H1 (cell line): ENCODE measurements at regions not wholly inside any gene's neighbourhood (a gene's known extent, or its start where the extent isn't known, plus 50 kb on each side); places are given as distances from the start of the nearest gene placed in this dataset.

Experiments used
- ATF3 ChIP-seq: IDR thresholded peaks from 2 replicates; pipeline ENCODE4 v1.6.1; 2011; ENCODE audit warnings: low read depth, mild to moderate bottlenecking, low read length; ENCODE audit not compliant: insufficient read depth
- BCL11A ChIP-seq, 2 experiments: IDR thresholded peaks; one replicate each; pipeline ENCODE4 v1.6.1; 2011; ENCODE audit warnings: low read depth in 2 of 2, low read length in 2 of 2, mild to moderate bottlenecking in 2 of 2
- CHD2 ChIP-seq: IDR thresholded peaks from 2 replicates; pipeline ENCODE4 v1.6.1; 2012; ENCODE audit warnings: low read length, improper control_type of control experiment
- CTCF ChIP-seq, 3 experiments: IDR thresholded peaks; 1 replicate in 2 of 3; 2 replicates in 1 of 3; pipeline versions ENCODE4 v1.5.1 to v1.6.1; 2011; ENCODE audit warnings: low read length in 3 of 3, mild to moderate bottlenecking in 3 of 3, inconsistent platforms in 2 of 3, low read depth in 1 of 3, moderate library complexity in 1 of 3; ENCODE audit not compliant: insufficient read depth in 1 of 3; ENCODE audit errors: control extremely low read depth in 1 of 3
- JUN ChIP-seq: IDR thresholded peaks from 2 replicates; pipeline ENCODE4 v1.6.1; 2011; ENCODE audit warnings: low read depth, mild to moderate bottlenecking, improper control_type of control experiment, low read length
- KDM4A ChIP-seq: IDR thresholded peaks from one replicate; pipeline ENCODE4 v1.7.1; 2012; ENCODE audit warnings: low read depth, mild to moderate bottlenecking, moderate library complexity, low read length, inconsistent platforms; ENCODE audit not compliant: severe bottlenecking
- POLR2A ChIP-seq, 2 experiments: IDR thresholded peaks; 1 replicate in 1 of 2; 2 replicates in 1 of 2; pipeline ENCODE4 v1.6.1; 2011; ENCODE audit warnings: low read depth in 2 of 2, low read length in 2 of 2, mild to moderate bottlenecking in 2 of 2; ENCODE audit errors: control extremely low read depth in 1 of 2
- RXRA ChIP-seq: IDR thresholded peaks from 2 replicates; pipeline ENCODE4 v1.6.1; 2011; ENCODE audit warnings: low read depth, mild to moderate bottlenecking, low read length, moderate library complexity; ENCODE audit not compliant: insufficient read depth
- SIX5 ChIP-seq: IDR thresholded peaks from 2 replicates; pipeline ENCODE4 v1.6.1; 2011; ENCODE audit warnings: mild to moderate bottlenecking, low read depth, low read length
- TF ChIP-seq, protein P1 (sequence below): IDR thresholded peaks from 2 replicates; pipeline ENCODE4 v1.6.1; 2011; ENCODE audit warnings: low read length, improper control_type of control experiment

DNA sequence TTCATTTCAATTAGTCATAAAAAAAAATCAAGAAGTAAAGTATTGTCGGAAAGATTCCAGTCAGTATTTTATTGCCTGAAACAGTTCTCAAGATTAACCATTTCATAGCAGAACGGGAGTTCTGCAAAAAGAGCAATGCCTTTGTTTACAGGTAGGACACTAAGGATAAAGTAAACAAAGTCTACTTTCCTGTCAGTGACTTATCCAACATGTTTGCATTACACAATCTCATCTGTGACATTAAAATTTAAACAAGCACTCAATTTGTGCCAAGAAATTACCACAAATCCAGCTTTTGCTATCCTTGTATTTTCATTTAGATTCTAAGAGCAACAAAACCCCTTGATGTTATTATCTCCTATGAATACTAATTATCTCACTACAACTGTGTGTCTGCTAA lies 306.5 kb upstream of the LDB2 start:
- TF ChIP-seq, protein P1, sequence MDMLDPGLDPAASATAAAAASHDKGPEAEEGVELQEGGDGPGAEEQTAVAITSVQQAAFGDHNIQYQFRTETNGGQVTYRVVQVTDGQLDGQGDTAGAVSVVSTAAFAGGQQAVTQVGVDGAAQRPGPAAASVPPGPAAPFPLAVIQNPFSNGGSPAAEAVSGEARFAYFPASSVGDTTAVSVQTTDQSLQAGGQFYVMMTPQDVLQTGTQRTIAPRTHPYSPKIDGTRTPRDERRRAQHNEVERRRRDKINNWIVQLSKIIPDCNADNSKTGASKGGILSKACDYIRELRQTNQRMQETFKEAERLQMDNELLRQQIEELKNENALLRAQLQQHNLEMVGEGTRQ = no peak
- no peak for TF ChIP-seq BCL11A (IDR thresholded peaks at IDR 0.05; ENCODE audit: low read depth in 2 of 2, low read length in 2 of 2)
- TF ChIP-seq CTCF (IDR thresholded peaks at IDR 0.05; ENCODE audit: control extremely low read depth in 1 of 3, insufficient read depth in 1 of 3, low read depth in 1 of 3, low read length in 3 of 3) = no peak
- TF ChIP-seq POLR2A (IDR thresholded peaks at IDR 0.05; ENCODE audit: control extremely low read depth in 1 of 2, low read depth in 2 of 2, low read length in 2 of 2) = no peak
- no peak for TF ChIP-seq SIX5
- TF ChIP-seq JUN = no peak
- no peak for TF ChIP-seq CHD2
- TF ChIP-seq RXRA = no peak
- TF ChIP-seq KDM4A = no peak
- TF ChIP-seq ATF3 = no peak
